GM12874 (cell line): ENCODE measurements at regions not wholly inside any gene's neighbourhood (a gene's known extent, or its start where the extent isn't known, plus 50 kb on each side); places are given as distances from the start of the nearest gene placed in this dataset.

Source experiments
- TF ChIP-seq, protein P1 (sequence below): IDR thresholded peaks from 2 replicates; pipeline ENCODE4 v1.5.1; 2011; ENCODE audit warnings: low read depth, mild to moderate bottlenecking, control low read depth, low read length, moderate library complexity; ENCODE audit not compliant: insufficient read depth

GRCh38 chr2:222798528-222798927 is 62.3 kb upstream of the ACSL3 start:
- TF ChIP-seq, protein P1, sequence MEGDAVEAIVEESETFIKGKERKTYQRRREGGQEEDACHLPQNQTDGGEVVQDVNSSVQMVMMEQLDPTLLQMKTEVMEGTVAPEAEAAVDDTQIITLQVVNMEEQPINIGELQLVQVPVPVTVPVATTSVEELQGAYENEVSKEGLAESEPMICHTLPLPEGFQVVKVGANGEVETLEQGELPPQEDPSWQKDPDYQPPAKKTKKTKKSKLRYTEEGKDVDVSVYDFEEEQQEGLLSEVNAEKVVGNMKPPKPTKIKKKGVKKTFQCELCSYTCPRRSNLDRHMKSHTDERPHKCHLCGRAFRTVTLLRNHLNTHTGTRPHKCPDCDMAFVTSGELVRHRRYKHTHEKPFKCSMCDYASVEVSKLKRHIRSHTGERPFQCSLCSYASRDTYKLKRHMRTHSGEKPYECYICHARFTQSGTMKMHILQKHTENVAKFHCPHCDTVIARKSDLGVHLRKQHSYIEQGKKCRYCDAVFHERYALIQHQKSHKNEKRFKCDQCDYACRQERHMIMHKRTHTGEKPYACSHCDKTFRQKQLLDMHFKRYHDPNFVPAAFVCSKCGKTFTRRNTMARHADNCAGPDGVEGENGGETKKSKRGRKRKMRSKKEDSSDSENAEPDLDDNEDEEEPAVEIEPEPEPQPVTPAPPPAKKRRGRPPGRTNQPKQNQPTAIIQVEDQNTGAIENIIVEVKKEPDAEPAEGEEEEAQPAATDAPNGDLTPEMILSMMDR = no peak

GRCh38 chr2:222799262-222799918 is 61.4 kb upstream of the ACSL3 start:
- TF ChIP-seq, protein P1 = no peak

DNA sequence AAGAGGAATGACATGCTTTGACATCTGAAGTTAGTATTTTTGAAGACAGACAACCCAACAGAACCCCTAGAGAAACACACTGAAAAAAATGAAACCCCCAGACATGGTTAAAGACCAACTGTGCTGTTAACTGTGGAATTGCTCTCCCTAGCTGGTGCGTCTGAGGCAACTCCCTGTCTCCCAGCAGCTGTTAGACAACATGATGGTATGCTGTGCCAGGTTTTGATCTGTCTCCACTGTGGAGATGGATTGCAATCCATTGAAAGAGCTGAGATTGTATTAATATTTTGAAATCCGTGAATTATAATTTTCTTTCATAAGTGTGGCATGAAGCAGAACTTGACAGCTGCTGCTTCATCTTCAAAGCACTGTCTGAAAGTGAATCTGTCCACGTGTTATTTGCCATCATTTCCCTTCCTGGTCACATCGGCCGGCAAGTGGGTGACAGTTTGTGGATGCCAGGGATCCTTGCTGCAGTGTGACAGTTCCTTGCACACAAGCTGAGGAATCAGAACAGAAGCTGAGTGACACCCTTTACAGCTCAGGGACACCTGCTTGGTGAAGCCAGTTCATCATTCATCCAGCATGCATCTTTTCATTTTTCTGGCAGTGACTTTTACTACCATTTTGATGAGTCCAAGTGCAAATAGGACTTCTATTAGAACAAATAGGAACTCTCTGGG is 58.2 kb upstream of the ACSL3 start:
- TF ChIP-seq, protein P1 = no peak

DNA sequence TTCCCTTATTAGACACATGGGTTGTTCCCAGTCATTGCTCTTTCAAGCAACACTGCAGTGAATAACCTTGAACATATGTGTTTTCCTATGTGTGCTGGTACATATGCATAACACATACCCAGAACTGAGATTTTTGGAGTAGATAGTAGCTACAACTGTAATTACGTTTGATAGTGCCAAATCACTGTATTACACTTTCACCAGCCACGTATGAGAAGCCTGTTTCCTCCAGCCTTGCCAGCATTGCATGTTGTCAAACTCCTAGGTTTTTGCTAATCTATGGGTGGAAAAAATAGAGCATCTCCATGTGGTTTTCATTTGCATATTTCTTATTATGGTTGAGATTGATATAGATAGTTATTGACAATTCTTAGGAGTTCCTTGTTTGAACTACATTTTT is 56.5 kb upstream of the ACSL3 start:
- TF ChIP-seq, protein P1 = no peak

- TF ChIP-seq, protein P1 = no peak
Observed at GRCh38 chr2:222805591-222806304, 55.1 kb upstream of the ACSL3 start.

GRCh38 chr2:222806526-222807137 is 54.2 kb upstream of the ACSL3 start:
- TF ChIP-seq, protein P1 = no peak

- TF ChIP-seq, protein P1 = no peak
Observed at GRCh38 chr2:222807431-222807830, 53.4 kb upstream of the ACSL3 start.
